Adrenal gland (tissue), 9 donors: ENCODE measurements at regions not wholly inside any gene's neighbourhood (a gene's known extent, or its start where the extent isn't known, plus 50 kb on each side); places are given as distances from the start of the nearest gene placed in this dataset.

Experiments used
- DNase-seq, 7 donors: peaks; one replicate each; pipeline ENCODE4 v3.0.0-alpha.2; 2019 to 2020
- H3K27ac ChIP-seq, 5 donors: fragments of 200-600 bp; sonication (generic) in 4 of 5; 1 replicate in 3 of 5; 2 replicates in 2 of 5; pipeline versions ENCODE4 v1.5.1 to v1.8.0; 2016 to 2020; ENCODE audit warnings: mild to moderate bottlenecking in 1 of 5
- H3K27me3 ChIP-seq: fragments of 200-600 bp; 2 replicates; pipeline ENCODE4 v1.8.0; 2021
- H3K36me3 ChIP-seq, 2 donors: fragments of 200-600 bp; replicated peaks in 1 of 2; 1 replicate in 1 of 2; 2 replicates in 1 of 2; pipeline versions ENCODE4 v1.5.1 to v1.8.0; 2018 to 2022
- H3K4me1 ChIP-seq, 2 donors: fragments of 200-600 bp; replicated peaks in 1 of 2; 1 replicate in 1 of 2; 2 replicates in 1 of 2; pipeline versions ENCODE4 v1.5.1 to v1.8.0; 2018 to 2021
- H3K4me3 ChIP-seq, 4 donors: fragments of 200-600 bp; sonication (generic) in 3 of 4; one replicate each; pipeline ENCODE4 v1.5.1; 2016 to 2018
- H3K9me3 ChIP-seq, 3 donors: fragments of 200-600 bp; sonication (generic) in 1 of 3; replicated peaks in 1 of 3; 1 replicate in 2 of 3; 2 replicates in 1 of 3; pipeline versions ENCODE4 v1.5.1 to v1.8.0; 2016 to 2021
- CTCF ChIP-seq, 6 experiments: fragments of 450-650 bp in 4 of 6; fragments of 200-600 bp in 2 of 6; sonication (generic) in 1 of 6; IDR thresholded peaks; 1 replicate in 5 of 6; 2 replicates in 1 of 6; pipeline versions ENCODE4 v1.5.1 to v1.8.0; 2016 to 2021; ENCODE audit warnings: antibody characterized with exemption in 6 of 6, mild to moderate bottlenecking in 2 of 6, moderate library complexity in 1 of 6
- POLR2A ChIP-seq, 2 donors: fragments of 450-650 bp; IDR thresholded peaks; one replicate each; pipeline ENCODE4 v1.6.1; 2017; ENCODE audit warnings: antibody characterized with exemption in 2 of 2, mild to moderate bottlenecking in 2 of 2, moderate library complexity in 1 of 2
- WGBS, 4 donors: extraction: QIAGEN DNeasy Blood & Tissue Kit in 2 of 4; methylation state at CpG; one replicate each; pipeline versions ENCODE4 v1.1.5 to v1.1.7; 2013 to 2017; 5-methylcytosine and 5-hydroxymethylcytosine counted together
- intact Hi-C, 2 donors: fragments of 100-400 bp; cut with DNase I; formaldehyde crosslinking; loops; one replicate each; pipeline versions ENCODE4 v1.14.1 to v1.15.0; 2022 to 2023
- donor health status: healthy with polysubstance abuse.
- donor health status: Bipolar disorder and iron deficiency.
- donor health status: DM: yes; HTN: yes; CAD: no.
- donor health status: DM: no; HTN: no; CAD: no.
- donor health status: DM: no; HTN: no; CAD: no.

- TF ChIP-seq POLR2A (IDR thresholded peaks at IDR 0.05) = no peak
- no peaks in the 10 kb centered on the region for H3K36me3 ChIP-seq
- DNase-seq = peak in 2 of 7 donors; percentile 33 to 64
- H3K4me1 ChIP-seq = peaks cover 14 to 18% of the 10 kb centered on the region in 2 donors
- intact Hi-C loops = no loop called here
- H3K9me3 ChIP-seq = no peaks in the 10 kb centered on the region
- WGBS, 4 donors = 70 to 88% (median 85%) methylated on average over 8 to 13 of the region's 13 CpGs
- no peak overlapping the region for H3K4me3 ChIP-seq
- H3K27me3 ChIP-seq = no peaks in the 10 kb centered on the region
- H3K27ac ChIP-seq = peak overlapping the region in 1 of 5 donors; percentile 17
These were observed 102.1 kb downstream of the UCHL1 start for GRCh38 chr4:41358647-41359421.

GRCh38 chr4:41359422-41359775 lies 102.7 kb downstream of the UCHL1 start:
- no peak for TF ChIP-seq POLR2A (IDR thresholded peaks at IDR 0.05)
- TF ChIP-seq CTCF (IDR thresholded peaks at IDR 0.05) = no peak
- no peaks in the 10 kb centered on the region for H3K36me3 ChIP-seq
- no peaks in the 10 kb centered on the region for H3K27me3 ChIP-seq
- no peak overlapping the region for H3K27ac ChIP-seq
- H3K4me1 ChIP-seq = peaks cover 20 to 24% of the 10 kb centered on the region in 2 donors
- no peaks in the 10 kb centered on the region for H3K9me3 ChIP-seq
- intact Hi-C loops = no loop called here
- no peak for DNase-seq
- H3K4me3 ChIP-seq = no peak overlapping the region
- WGBS, 4 donors = 79 to 87% (median 85%) methylated on average over 5 of the region's 5 CpGs

- DNase-seq = peak in 1 of 7 donors; percentile 45
- Histone ChIP-seq H3K9me3 (no peaks in the 10 kb centered on the region), H3K36me3 (no peaks in the 10 kb centered on the region), H3K4me1 (peaks cover 24 to 28% of the 10 kb centered on the region in 2 donors), H3K27ac (peak overlapping the region in 1 of 5 donors; percentile 82), H3K4me3 (peak overlapping the region in 3 of 4 donors; percentile 29 to 99 (median 75)), H3K27me3 (no peaks in the 10 kb centered on the region)
- intact Hi-C loops = loop anchor here in 1 of 2 donors (10.0 kb wide), 1 partner anchor 285 kb away; no protein-coding TSS in a partner anchor
- WGBS, 4 donors = 46 to 57% (median 49%) methylated on average over 11 of the region's 11 CpGs
- no peak for TF ChIP-seq CTCF (IDR thresholded peaks at IDR 0.05)
- TF ChIP-seq POLR2A (IDR thresholded peaks at IDR 0.05) = no peak
These were observed 103.1 kb downstream of the UCHL1 start for GRCh38 chr4:41359836-41360213.

- no peaks in the 10 kb centered on the region for H3K27me3 ChIP-seq
- peak overlapping the region; percentile 56 to 99 (median 85) for H3K4me3 ChIP-seq
- DNase-seq = peak; percentile 70 to 81 (median 77)
- no peaks in the 10 kb centered on the region for H3K36me3 ChIP-seq
- H3K4me1 ChIP-seq = peaks cover 29 to 34% of the 10 kb centered on the region in 2 donors
- intact Hi-C loops = loop anchor here in 1 of 2 donors (10.0 kb wide), 1 partner anchor 284 kb away; no protein-coding TSS in a partner anchor
- peak overlapping the region in 4 of 5 donors; percentile 63 to 91 (median 80) for H3K27ac ChIP-seq
- WGBS, 4 donors = 1 to 5% (median 3%) methylated on average over 9 to 92 of the region's 92 CpGs
- TF ChIP-seq POLR2A (IDR thresholded peaks at IDR 0.05) (peak in 1 of 2 donors; percentile 71), CTCF (IDR thresholded peaks at IDR 0.05) (peak in 1 of 6 experiments; percentile 11)
- no peaks in the 10 kb centered on the region for H3K9me3 ChIP-seq
These were observed 103.6 kb downstream of the UCHL1 start for GRCh38 chr4:41360214-41360920.
